BJ (cell line): ENCODE measurements at regions not wholly inside any gene's neighbourhood (a gene's known extent, or its start where the extent isn't known, plus 50 kb on each side); places are given as distances from the start of the nearest gene placed in this dataset.

Source experiments
- CTCF ChIA-PET: fragments of 350-600 bp; formaldehyde crosslinking; extraction: SDS; loops from one replicate; lab custom pipeline; 2021; ENCODE audit warnings: antibody characterized with exemption, inconsistent platforms; lab: Yijun Ruan, JAX
- POLR2A ChIA-PET: fragments of 300-600 bp; sonication (Branson Sonifier 250); formaldehyde crosslinking; extraction: SDS; loops from one replicate; lab custom pipeline; 2021; ENCODE audit warnings: antibody characterized with exemption; lab: Charles Lee
- DNase-seq: peaks from one replicate; pipeline ENCODE4 v3.0.0-alpha.2; 2011; ENCODE audit warnings: low read depth
- H3K27me3 ChIP-seq: 2 replicates; pipeline ENCODE4 v1.6.0; 2011; ENCODE audit warnings: low read length; ENCODE audit not compliant: control insufficient read depth, insufficient read depth
- H3K36me3 ChIP-seq: 2 replicates; pipeline ENCODE4 v1.5.1; 2011; ENCODE audit warnings: low read length; ENCODE audit not compliant: control insufficient read depth, insufficient read depth
- H3K4me3 ChIP-seq: 2 replicates; pipeline ENCODE4 v1.5.1; 2011; ENCODE audit warnings: low read depth, mild to moderate bottlenecking, control low read depth, low read length
- TF ChIP-seq, protein P1 (sequence below): IDR thresholded peaks from 2 replicates; pipeline ENCODE4 v1.5.1; 2011; ENCODE audit warnings: low read depth, mild to moderate bottlenecking, control low read depth, inconsistent platforms, low read length, moderate library complexity; ENCODE audit not compliant: insufficient read depth

DNA sequence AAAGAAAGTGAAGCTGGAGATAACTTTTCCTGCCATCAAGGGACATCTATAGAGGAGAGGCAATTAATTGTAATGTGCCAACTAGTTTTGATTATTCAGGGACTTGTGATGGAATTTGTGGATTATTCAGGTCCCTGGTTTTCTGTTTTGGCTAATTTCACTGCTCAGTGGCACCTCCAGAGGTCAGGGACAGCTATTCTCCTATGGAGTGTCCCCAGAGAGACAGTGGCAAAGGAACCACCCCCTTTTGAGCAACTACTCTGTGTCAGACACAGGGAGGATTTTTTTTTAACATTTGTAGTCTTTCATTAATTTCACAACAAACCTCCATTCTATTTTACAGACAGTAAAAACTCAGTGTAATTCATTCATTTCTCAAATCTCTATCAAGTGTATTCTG is 206.0 kb upstream of the SPRED2 start:
- Histone ChIP-seq H3K27me3 (peaks cover 8% of the 10 kb centered on the region), H3K4me3 (no peak overlapping the region), H3K36me3 (no peaks in the 10 kb centered on the region)
- CTCF ChIA-PET = interaction anchor here (0.7 to 1.2 kb wide), 4 partner anchors 8 to 860 kb away, joined by 3 to 5 read pairs (median 4); no protein-coding TSS in a partner anchor
- TF ChIP-seq, protein P1, sequence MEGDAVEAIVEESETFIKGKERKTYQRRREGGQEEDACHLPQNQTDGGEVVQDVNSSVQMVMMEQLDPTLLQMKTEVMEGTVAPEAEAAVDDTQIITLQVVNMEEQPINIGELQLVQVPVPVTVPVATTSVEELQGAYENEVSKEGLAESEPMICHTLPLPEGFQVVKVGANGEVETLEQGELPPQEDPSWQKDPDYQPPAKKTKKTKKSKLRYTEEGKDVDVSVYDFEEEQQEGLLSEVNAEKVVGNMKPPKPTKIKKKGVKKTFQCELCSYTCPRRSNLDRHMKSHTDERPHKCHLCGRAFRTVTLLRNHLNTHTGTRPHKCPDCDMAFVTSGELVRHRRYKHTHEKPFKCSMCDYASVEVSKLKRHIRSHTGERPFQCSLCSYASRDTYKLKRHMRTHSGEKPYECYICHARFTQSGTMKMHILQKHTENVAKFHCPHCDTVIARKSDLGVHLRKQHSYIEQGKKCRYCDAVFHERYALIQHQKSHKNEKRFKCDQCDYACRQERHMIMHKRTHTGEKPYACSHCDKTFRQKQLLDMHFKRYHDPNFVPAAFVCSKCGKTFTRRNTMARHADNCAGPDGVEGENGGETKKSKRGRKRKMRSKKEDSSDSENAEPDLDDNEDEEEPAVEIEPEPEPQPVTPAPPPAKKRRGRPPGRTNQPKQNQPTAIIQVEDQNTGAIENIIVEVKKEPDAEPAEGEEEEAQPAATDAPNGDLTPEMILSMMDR = peak; percentile 12; the same call in 1 of the 2 replicates
- no peak for DNase-seq
- POLR2A ChIA-PET = no interaction called here

DNA sequence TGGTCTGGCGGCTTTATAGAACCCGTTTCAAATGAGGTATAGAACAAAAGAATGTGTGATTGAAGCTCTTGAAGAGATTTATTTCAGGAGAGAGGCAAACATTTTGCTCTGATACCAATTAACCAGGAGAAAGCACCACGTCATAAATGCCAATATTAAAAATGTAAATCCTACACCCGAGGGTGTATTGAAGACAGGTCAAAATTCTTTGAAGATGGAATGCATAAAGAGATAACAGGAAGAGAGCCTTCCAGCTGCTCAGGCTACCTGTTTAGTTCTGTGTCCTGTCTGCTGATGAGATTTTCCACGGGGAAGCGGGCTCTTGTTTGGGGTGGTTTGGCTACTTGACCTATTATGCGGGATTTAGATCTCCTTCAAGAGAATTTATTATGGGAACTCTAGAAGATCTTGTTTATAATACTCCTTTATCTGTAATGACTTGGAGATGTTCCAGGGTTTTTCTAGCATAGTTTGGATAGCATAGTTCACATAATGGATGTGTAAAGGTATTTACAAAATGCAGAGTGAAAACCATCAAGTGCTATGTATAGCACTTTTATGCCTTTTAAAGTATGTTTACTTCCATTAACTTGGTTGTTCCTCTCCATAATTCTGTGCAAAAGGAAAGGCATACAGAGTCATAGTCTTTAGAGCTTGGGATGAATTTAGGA is 204.5 kb upstream of the SPRED2 start:
- TF ChIP-seq, protein P1 = no peak
- H3K27me3 ChIP-seq = peaks cover 8% of the 10 kb centered on the region
- no peak for DNase-seq
- H3K4me3 ChIP-seq = no peak overlapping the region
- no peaks in the 10 kb centered on the region for H3K36me3 ChIP-seq
- ChIA-PET POLR2A (no interaction called here), CTCF (interaction anchor here (1.4 kb wide), 1 partner anchor 30 kb away, joined by 3 read pairs; no protein-coding TSS in a partner anchor)

DNA sequence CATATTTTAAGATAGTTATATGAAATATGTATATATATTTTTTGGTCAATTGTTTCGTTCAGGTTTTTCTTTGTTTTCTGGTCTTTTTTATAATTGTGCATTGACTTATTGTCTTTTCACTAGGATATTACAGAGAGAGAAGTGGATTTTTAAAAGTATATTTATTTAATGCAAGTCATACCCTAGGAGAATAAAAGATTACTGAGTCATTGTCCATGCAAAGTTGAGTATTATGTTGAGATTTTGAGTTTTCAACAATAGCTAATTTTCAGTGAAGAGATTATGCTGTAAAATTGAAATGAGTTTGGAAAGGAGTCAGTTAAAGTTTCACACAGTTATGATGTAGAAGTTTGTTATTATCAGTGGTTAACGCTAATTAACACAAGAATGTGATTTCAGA is 203.6 kb upstream of the SPRED2 start:
- TF ChIP-seq, protein P1 = no peak
- ChIA-PET CTCF (interaction anchor here (1.4 kb wide), 1 partner anchor 31 kb away, joined by 3 read pairs; no protein-coding TSS in a partner anchor), POLR2A (no interaction called here)
- DNase-seq = no peak
- H3K36me3 ChIP-seq = no peaks in the 10 kb centered on the region
- peaks cover 8% of the 10 kb centered on the region for H3K27me3 ChIP-seq
- no peak overlapping the region for H3K4me3 ChIP-seq

DNA sequence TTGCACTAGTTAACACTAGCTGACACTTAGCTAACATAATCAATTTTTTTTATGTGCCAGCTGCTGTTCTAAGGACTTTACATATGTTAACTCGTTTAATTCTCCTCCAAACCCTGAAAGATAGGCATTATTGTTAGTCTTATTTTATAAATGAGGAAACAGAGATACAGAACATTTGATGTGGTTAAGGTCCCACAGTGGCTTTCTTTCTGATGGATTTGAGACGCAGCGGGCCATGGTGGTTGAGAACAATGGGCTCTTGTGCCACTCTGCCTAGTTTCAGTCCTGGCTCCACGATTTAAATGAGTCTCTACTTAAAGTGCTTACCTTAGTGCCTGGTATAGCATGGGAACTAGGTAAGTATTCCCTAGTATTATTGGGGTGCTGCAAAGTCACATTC is 201.9 kb upstream of the SPRED2 start:
- DNase-seq = no peak
- H3K4me3 ChIP-seq = no peak overlapping the region
- ChIA-PET CTCF (interaction anchor here (1.2 to 1.4 kb wide), 2 partner anchors 9 to 11 kb away, joined by 3 to 4 read pairs; no protein-coding TSS in a partner anchor), POLR2A (no interaction called here)
- H3K36me3 ChIP-seq = no peaks in the 10 kb centered on the region
- H3K27me3 ChIP-seq = peaks cover 8% of the 10 kb centered on the region
- TF ChIP-seq, protein P1 = no peak

DNA sequence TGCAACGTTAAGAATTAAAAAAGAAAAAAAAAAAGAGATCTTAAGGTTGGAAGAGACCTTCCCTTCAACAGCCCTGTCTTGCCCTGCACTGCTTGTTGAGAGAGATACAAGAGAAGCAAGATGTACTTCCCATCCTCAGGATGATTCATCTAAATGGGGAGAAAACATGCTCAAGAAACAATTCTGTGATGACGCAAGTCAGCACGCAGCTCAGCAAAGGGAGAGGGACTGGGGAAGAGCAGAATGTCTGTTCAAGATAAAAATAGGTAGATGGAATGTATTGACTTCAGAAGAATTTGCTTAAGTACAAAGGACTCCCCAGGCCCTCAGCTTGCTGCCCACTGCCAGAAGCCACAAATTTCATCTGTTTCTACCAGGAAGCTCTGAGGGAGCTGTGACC is 198.2 kb upstream of the SPRED2 start:
- Histone ChIP-seq H3K27me3 (peaks cover 1% of the 10 kb centered on the region; the same call in 1 of the 2 replicates), H3K4me3 (no peak overlapping the region), H3K36me3 (no peaks in the 10 kb centered on the region)
- ChIA-PET CTCF (interaction anchor here (0.6 to 2.9 kb wide), 3 partner anchors 8 to 977 kb away, joined by 3 to 15 read pairs (median 3); partner anchors contain the start of gene SERTAD2), POLR2A (no interaction called here)
- TF ChIP-seq, protein P1 = no peak
- DNase-seq = peak; percentile 19
